K562 (cell line): ENCODE measurements at regions not wholly inside any gene's neighbourhood (a gene's known extent, or its start where the extent isn't known, plus 50 kb on each side); places are given as distances from the start of the nearest gene placed in this dataset.

Experiments
- ATAC-seq: fragments of 200-7000 bp; cut with Tn5 transposase; 3 replicates; pipeline ENCODE4 v1.9.1; 2020; ENCODE audit warnings: moderate library complexity
- BruUV-seq: library from RNA; stranded (reverse); fragments of 400-500 nt; replicated peaks from 2 replicates; lab custom pipeline; 2021; lab: Mats Ljungman, UMichigan
- CTCF ChIA-PET: fragments of 300-600 bp; formaldehyde crosslinking; extraction: SDS; loops from one replicate; lab custom pipeline; 2021; ENCODE audit warnings: low intra/inter-chr PET ratio; lab: Yijun Ruan, JAX
- POLR2A ChIA-PET: fragments of 300-600, 350-650 bp; sonication (Branson Sonifier 250); formaldehyde crosslinking; extraction: SDS; loops from one replicate; lab custom pipeline; 2021; ENCODE audit warnings: antibody characterized with exemption, inconsistent platforms; lab: Yijun Ruan, JAX
- DNase-seq, 4 experiments: peaks; one replicate each; pipeline versions ENCODE4 v3.0.0 to v3.0.0-alpha.2; 2011 to 2018; ENCODE audit warnings: low spot score in 3 of 4, mixed read lengths in 3 of 4; ENCODE audit errors: extremely low read depth in 1 of 4
- FAIRE-seq: peaks from 2 replicates; lab custom pipeline; 2011; peaks lifted over from hg19 to GRCh38; lab: Jason Lieb, UNC
- H2AFZ ChIP-seq: 2 replicates; pipeline ENCODE4 v1.6.0; 2011; ENCODE audit warnings: low read depth, low read length, control low read depth, inconsistent platforms
- H3K27ac ChIP-seq: fragments of 200-600 bp; 3 replicates; pipeline ENCODE4 v1.8.0; 2011; ENCODE audit warnings: low read depth, mild to moderate bottlenecking, control low read depth, inconsistent platforms, low read length, moderate library complexity, mixed read lengths; ENCODE audit errors: extremely low read depth
- H3K27me3 ChIP-seq, 2 experiments: fragments of 300-600 bp in 1 of 2; 2 replicates in 1 of 2; 3 replicates in 1 of 2; pipeline versions ENCODE4 v1.6.0 to v1.8.0; 2011; ENCODE audit warnings: inconsistent platforms in 2 of 2, low read length in 2 of 2, mild to moderate bottlenecking in 1 of 2, mixed read lengths in 1 of 2, moderate library complexity in 1 of 2; ENCODE audit not compliant: control insufficient read depth in 2 of 2, insufficient read depth in 2 of 2
- H3K36me3 ChIP-seq: fragments of 300-600 bp; 3 replicates; pipeline ENCODE4 v1.8.0; 2011; ENCODE audit warnings: mild to moderate bottlenecking, low read length, inconsistent platforms; ENCODE audit not compliant: control insufficient read depth, insufficient read depth
- H3K4me1 ChIP-seq, 2 experiments: fragments of 200-600 bp in 1 of 2; replicated peaks in 1 of 2; 2 replicates in 1 of 2; 3 replicates in 1 of 2; pipeline versions ENCODE4 v1.5.1 to v1.8.0; 2011; ENCODE audit warnings: inconsistent platforms in 2 of 2, low read length in 2 of 2, mild to moderate bottlenecking in 1 of 2, mixed read lengths in 1 of 2, moderate library complexity in 1 of 2; ENCODE audit not compliant: control insufficient read depth in 2 of 2, insufficient read depth in 2 of 2
- H3K4me2 ChIP-seq: 2 replicates; pipeline ENCODE4 v1.6.1; 2011; ENCODE audit warnings: low read length, control low read depth, inconsistent platforms, mixed read lengths; ENCODE audit not compliant: insufficient read depth
- H3K4me3 ChIP-seq: fragments of 200-600 bp; sonication (generic), shearing (Covaris generic); 2 replicates; pipeline ENCODE4 v1.5.1; 2016; ENCODE audit warnings: control low read depth, inconsistent platforms
- H3K79me2 ChIP-seq: fragments of 200-600 bp; 3 replicates; pipeline ENCODE4 v1.8.0; 2011; ENCODE audit warnings: low read length, inconsistent platforms; ENCODE audit not compliant: control insufficient read depth, insufficient read depth
- H3K9ac ChIP-seq, 2 experiments: 2 replicates each; pipeline versions ENCODE4 v1.6.0 to v1.6.1; 2011; ENCODE audit warnings: low read depth in 2 of 2, low read length in 2 of 2, control low read depth in 1 of 2, inconsistent platforms in 1 of 2, mild to moderate bottlenecking in 1 of 2, mixed read lengths in 1 of 2; ENCODE audit not compliant: insufficient read depth in 1 of 2
- H3K9me1 ChIP-seq: one replicate; pipeline ENCODE4 v1.6.0; 2011; ENCODE audit warnings: inconsistent platforms, mild to moderate bottlenecking, low read length, moderate library complexity; ENCODE audit not compliant: control insufficient read depth, insufficient read depth
- H3K9me3 ChIP-seq: replicated peaks from 2 replicates; pipeline ENCODE4 v1.5.1; 2011; ENCODE audit warnings: low read depth, low read length, inconsistent platforms; ENCODE audit not compliant: control insufficient read depth, insufficient read depth
- H4K20me1 ChIP-seq: replicated peaks from 2 replicates; pipeline ENCODE4 v1.6.1; 2011; ENCODE audit warnings: low read length, inconsistent platforms, mixed read lengths; ENCODE audit not compliant: control insufficient read depth, insufficient read depth
- BCL6 ChIP-seq: fragments of 250-450 bp; sonication (Bioruptor Pico); IDR thresholded peaks from 2 replicates; pipeline ENCODE4 v1.4.0; 2020
- BRD9 ChIP-seq: fragments of 450-650 bp; IDR thresholded peaks from 2 replicates; pipeline ENCODE4 v1.6.1; 2018; ENCODE audit warnings: low read depth; ENCODE audit not compliant: partially characterized antibody
- CUX1 ChIP-seq: fragments of 200-800 bp; sonication (Bioruptor generic); IDR thresholded peaks from 2 replicates; pipeline ENCODE4 v1.6.1; 2016; ENCODE audit warnings: missing genetic modification characterization, missing compliant biosample characterization
- E2F1 ChIP-seq: sonication (generic); formaldehyde crosslinking; IDR thresholded peaks from 2 replicates; pipeline ENCODE4 v1.8.1; 2023; ENCODE audit warnings: mild to moderate bottlenecking, missing genetic modification reagents, moderate library complexity
- HMG20A ChIP-seq: fragments of 450-650 bp; formaldehyde crosslinking; conservative IDR thresholded peaks from 2 replicates; pipeline ENCODE4 v1.4.0; 2020; ENCODE audit warnings: mild to moderate bottlenecking, mixed read lengths
- PHF20 ChIP-seq: fragments of 450-650 bp; IDR thresholded peaks from 2 replicates; pipeline ENCODE4 v1.6.1; 2018; ENCODE audit not compliant: partially characterized antibody
- U2AF2 ChIP-seq: fragments of 200-400 bp; formaldehyde crosslinking; optimal IDR thresholded peaks from 2 replicates; pipeline ENCODE3; 2017; ENCODE audit warnings: low read depth, mild to moderate bottlenecking, low read length
- WHSC1 ChIP-seq: IDR thresholded peaks from one replicate; pipeline ENCODE4 v1.6.1; 2012; ENCODE audit warnings: low read length, control low read depth, inconsistent platforms
- ZNF143 ChIP-seq: sonication (generic); formaldehyde crosslinking; IDR thresholded peaks from 2 replicates; pipeline ENCODE4 v1.9.0; 2022; ENCODE audit warnings: mild to moderate bottlenecking, missing genetic modification reagents
- ZNF311 ChIP-seq: fragments of 250-450 bp; sonication (Bioruptor Pico); IDR thresholded peaks from 2 replicates; pipeline ENCODE4 v1.4.0; 2020; ENCODE audit warnings: mild to moderate bottlenecking, moderate library complexity
- ZNF644 ChIP-seq: fragments of 200-800 bp; sonication (Bioruptor generic); IDR thresholded peaks from 2 replicates; pipeline ENCODE4 v1.6.1; 2016; ENCODE audit warnings: low read depth, missing genetic modification characterization, missing compliant biosample characterization
- WGBS: fragments of 100-300 bp; shearing (Covaris generic); methylation state at CpG from one replicate; pipeline ENCODE4 v1.1.6; 2016; ENCODE audit warnings: low coverage, mixed read lengths; ENCODE audit not compliant: insufficient coverage; ENCODE audit errors: missing lambda C conversion rate; 5-methylcytosine and 5-hydroxymethylcytosine counted together
- in situ Hi-C: fragments of 300-500 bp; cut with MboI; formaldehyde crosslinking; loops from 4 replicates; pipeline ENCODE4 v1.15.0; 2018; ENCODE audit warnings: inconsistent platforms, mixed read lengths
- intact Hi-C: fragments of 100-400 bp; cut with micrococcal nuclease; formaldehyde crosslinking; loops from 2 replicates; pipeline ENCODE4 v1.14.2; 2022
- TF ChIP-seq, protein P1 (sequence below): sonication (generic); formaldehyde crosslinking; IDR thresholded peaks from 2 replicates; pipeline ENCODE4 v1.8.0; 2023; ENCODE audit warnings: mild to moderate bottlenecking, missing genetic modification reagents

DNA sequence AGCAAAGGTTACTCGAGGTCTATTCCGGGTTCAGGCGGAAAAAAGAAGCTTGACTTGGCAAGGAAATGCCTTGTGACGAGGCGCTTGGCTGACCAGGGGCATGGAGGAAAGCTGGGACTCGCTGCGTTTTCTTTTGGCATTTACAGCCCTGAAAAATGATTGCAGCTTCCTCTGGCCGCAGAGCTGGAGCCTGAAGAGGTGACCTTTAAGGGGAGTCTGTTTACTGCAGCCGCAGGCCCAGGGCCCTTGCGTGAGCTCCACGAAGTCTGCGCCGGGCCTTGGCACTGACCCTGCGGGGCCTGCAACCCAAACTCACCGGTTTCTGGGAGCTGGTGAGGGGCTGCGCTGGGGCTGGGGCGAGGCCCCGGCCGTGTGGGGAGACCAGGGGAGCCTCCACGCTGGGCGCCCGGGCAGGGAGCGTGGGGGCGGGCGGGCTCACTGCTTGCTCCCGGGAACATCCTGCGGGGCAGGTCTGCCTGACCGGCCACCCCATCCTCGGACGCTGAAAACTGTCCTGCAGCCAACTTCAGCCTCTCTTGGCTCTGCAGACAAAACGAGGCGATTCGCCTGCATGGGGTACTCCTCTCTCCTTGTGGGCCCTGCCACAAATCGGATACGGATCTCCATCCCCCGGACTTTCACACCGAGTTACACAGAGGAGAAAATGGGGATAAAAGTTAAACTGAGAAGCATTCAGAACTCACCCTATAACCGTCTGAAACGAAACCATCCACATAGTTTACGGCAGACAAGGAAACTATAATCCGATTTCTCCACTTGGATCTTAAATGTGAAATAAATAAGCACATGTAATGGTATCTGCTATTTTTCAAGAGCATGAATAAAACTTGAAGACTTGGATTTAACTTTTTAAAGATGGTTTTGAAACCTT lies 206.3 kb upstream of the FOXF1 start:
- in situ Hi-C loops (no loop called here), intact Hi-C loops (no loop called here)
- POLR2A ChIA-PET = interaction anchor here (0.6 to 0.7 kb wide), 2 partner anchors 30 to 225 kb away, joined by 3 read pairs; no protein-coding TSS in a partner anchor
- under 1% methylated on average over 39 of the region's 41 CpGs for WGBS
- DNase-seq (no peak), FAIRE-seq (no peak), ATAC-seq (no peak)
- H3K4me3 ChIP-seq = no peak overlapping the region
- H3K27me3 ChIP-seq = peaks cover 36 to 43% of the 10 kb centered on the region in 2 experiments
- H3K9me1 ChIP-seq = peaks cover 4% of the 10 kb centered on the region
- BruUV-seq = no TSS peak
- no peak overlapping the region for H3K4me2 ChIP-seq
- CTCF ChIA-PET = no interaction called here
- H3K9me3 ChIP-seq = no peaks in the 10 kb centered on the region
- no peaks in the 10 kb centered on the region for H3K79me2 ChIP-seq
- H2AFZ ChIP-seq = no peak overlapping the region
- H3K4me1 ChIP-seq = peaks cover 0 to 4% of the 10 kb centered on the region in 2 experiments; a peak in 2 of 5 replicates
- H4K20me1 ChIP-seq = peaks cover 3% of the 10 kb centered on the region; the same call in 1 of the 2 replicates
- H3K9ac ChIP-seq = no peak overlapping the region
- no peaks in the 10 kb centered on the region for H3K36me3 ChIP-seq
- no peak overlapping the region for H3K27ac ChIP-seq
- TF ChIP-seq ZNF143 (CRISPR knock-in tag) (no peak), PHF20 (no peak), BCL6 (no peak), BRD9 (no peak), ZNF644 (no peak), E2F1 (CRISPR knock-in tag) (no peak), HMG20A (CRISPR knock-in tag) (no peak), WHSC1 (no peak), U2AF2 (no peak), CUX1 (CRISPR knock-in tag) (no peak), ZNF311 (no peak)
- TF ChIP-seq, protein P1, sequence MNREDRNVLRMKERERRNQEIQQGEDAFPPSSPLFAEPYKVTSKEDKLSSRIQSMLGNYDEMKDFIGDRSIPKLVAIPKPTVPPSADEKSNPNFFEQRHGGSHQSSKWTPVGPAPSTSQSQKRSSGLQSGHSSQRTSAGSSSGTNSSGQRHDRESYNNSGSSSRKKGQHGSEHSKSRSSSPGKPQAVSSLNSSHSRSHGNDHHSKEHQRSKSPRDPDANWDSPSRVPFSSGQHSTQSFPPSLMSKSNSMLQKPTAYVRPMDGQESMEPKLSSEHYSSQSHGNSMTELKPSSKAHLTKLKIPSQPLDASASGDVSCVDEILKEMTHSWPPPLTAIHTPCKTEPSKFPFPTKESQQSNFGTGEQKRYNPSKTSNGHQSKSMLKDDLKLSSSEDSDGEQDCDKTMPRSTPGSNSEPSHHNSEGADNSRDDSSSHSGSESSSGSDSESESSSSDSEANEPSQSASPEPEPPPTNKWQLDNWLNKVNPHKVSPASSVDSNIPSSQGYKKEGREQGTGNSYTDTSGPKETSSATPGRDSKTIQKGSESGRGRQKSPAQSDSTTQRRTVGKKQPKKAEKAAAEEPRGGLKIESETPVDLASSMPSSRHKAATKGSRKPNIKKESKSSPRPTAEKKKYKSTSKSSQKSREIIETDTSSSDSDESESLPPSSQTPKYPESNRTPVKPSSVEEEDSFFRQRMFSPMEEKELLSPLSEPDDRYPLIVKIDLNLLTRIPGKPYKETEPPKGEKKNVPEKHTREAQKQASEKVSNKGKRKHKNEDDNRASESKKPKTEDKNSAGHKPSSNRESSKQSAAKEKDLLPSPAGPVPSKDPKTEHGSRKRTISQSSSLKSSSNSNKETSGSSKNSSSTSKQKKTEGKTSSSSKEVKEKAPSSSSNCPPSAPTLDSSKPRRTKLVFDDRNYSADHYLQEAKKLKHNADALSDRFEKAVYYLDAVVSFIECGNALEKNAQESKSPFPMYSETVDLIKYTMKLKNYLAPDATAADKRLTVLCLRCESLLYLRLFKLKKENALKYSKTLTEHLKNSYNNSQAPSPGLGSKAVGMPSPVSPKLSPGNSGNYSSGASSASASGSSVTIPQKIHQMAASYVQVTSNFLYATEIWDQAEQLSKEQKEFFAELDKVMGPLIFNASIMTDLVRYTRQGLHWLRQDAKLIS (CRISPR knock-in tag) = no peak
